ENCODE measurements at regions not wholly inside any gene's neighbourhood (a gene's known extent, or its start where the extent isn't known, plus 50 kb on each side); places are given as distances from the start of the nearest gene placed in this dataset.

DNA sequence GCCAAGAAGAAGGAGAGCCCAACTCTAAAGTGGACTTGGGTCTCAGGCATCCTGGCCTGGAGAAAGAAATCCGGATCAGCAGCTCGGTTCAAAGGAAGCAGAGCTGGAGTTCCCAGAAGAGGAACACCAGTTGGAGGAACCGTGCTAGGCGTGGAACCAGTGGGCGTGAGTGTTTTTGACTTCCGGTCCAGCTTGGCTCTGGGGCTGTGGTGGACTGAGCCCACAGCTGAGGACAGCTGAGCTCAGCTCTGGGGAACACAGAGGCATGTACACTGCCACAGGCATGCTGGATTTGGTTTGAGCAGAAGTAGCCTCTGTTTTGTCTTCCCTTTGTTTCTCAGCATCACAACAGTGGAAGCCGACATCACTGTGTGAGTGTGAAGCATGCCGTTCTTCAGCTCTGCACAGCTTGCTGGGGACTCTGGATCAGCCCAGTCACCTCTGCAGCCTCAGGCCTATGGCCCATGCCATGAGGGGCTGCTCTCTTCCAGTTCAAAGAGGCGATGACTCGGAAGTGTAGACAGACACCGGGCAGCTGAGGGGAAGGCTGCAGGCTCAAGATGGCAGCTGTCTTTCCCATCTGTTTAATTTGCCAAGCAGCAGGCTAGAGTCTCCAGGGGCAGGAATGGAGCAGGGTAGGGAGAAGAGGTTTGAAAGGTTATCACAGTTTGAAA is 185.8 kb upstream of the UBE3A start:
- H4K5ac ChIP-seq (ENCODE audit: insufficient read length, low read depth, low read length) = no peak overlapping the region
- no peak overlapping the region for H2BK20ac ChIP-seq (ENCODE audit: low read length)
- no peaks in the 10 kb centered on the region for H3K79me1 ChIP-seq (ENCODE audit: low read depth, low read length)
- H3K18ac ChIP-seq (ENCODE audit: extremely low read depth, low read length) = no peak overlapping the region
- DNase-seq (ENCODE audit: low read depth in 1 of 2, low spot score in 2 of 2) (no peak), FAIRE-seq (no peak)
- H2BK5ac ChIP-seq (ENCODE audit: low read depth, low read length) = no peak overlapping the region
- H3K79me2 ChIP-seq (ENCODE audit: control insufficient read depth in 1 of 2, insufficient read depth in 2 of 2, low read length in 2 of 2) = no peaks in the 10 kb centered on the region
- 82% methylated on average over 11 of the region's 11 CpGs; no CpG with 5 or more reads in 1 of the 2 experiments for WGBS, 2 experiments (ENCODE audit: extremely low coverage in 1 of 2, insufficient coverage in 1 of 2, insufficient read length in 1 of 2, insufficient replicate concordance in 2 of 2, low coverage in 1 of 2, low lambda C conversion rate in 2 of 2, missing lambda C conversion rate in 1 of 2)
- H2AK5ac ChIP-seq (ENCODE audit: low read depth, low read length) = no peak overlapping the region
- no peak overlapping the region for H4K91ac ChIP-seq (replicated peaks; ENCODE audit: insufficient read length, low read length)
- no peak overlapping the region for H3K27ac ChIP-seq (ENCODE audit: low read depth, low read length)
- ChIA-PET CTCF (ENCODE audit: partially characterized antibody) (interaction anchor here (1.2 kb wide), 1 partner anchor 65 kb away, joined by 3 read pairs; no protein-coding TSS in a partner anchor), POLR2A (ENCODE audit: partially characterized antibody) (no interaction called here)
- H2BK15ac ChIP-seq (ENCODE audit: low read length) = no peak overlapping the region
- H3K4ac ChIP-seq (replicated peaks; ENCODE audit: insufficient read length, low read depth, low read length) = no peak overlapping the region
- H3K14ac ChIP-seq (ENCODE audit: insufficient read length) = peak overlapping the region; percentile 92
- no peak overlapping the region for H3K4me3 ChIP-seq (ENCODE audit: extremely low read depth in 1 of 4, insufficient read depth in 2 of 4, low read depth in 3 of 4, low read length in 4 of 4)
- no peak overlapping the region for H3K4me2 ChIP-seq (ENCODE audit: insufficient read depth in 1 of 2, low read depth in 2 of 2, low read length in 2 of 2)
- H3K4me1 ChIP-seq (replicated peaks in 1 of 4; ENCODE audit: control insufficient read depth in 3 of 4, insufficient read depth in 4 of 4, low read length in 3 of 4) = no peaks in the 10 kb centered on the region
- no peak overlapping the region for H2BK12ac ChIP-seq (ENCODE audit: low read depth, low read length)
- no peak overlapping the region for H3K9ac ChIP-seq (replicated peaks in 1 of 4; ENCODE audit: extremely low read depth in 1 of 4, low read depth in 3 of 4, low read length in 3 of 4)
- TF ChIP-seq HDAC2 (IDR thresholded peaks at IDR 0.05; ENCODE audit: borderline replicate concordance in 1 of 2, low read depth in 2 of 2, low read length in 2 of 2) = no peak
- TF ChIP-seq CEBPB (IDR thresholded peaks at IDR 0.05; ENCODE audit: low read depth, low read length) = no peak
- no peak for TF ChIP-seq CBX5 (IDR thresholded peaks at IDR 0.05; ENCODE audit: low read depth, low read length)
- no peak for TF ChIP-seq SRF (IDR thresholded peaks at IDR 0.05; ENCODE audit: low read depth, low read length)
- TF ChIP-seq MAX (IDR thresholded peaks at IDR 0.05) = no peak
- TF ChIP-seq SP1 (IDR thresholded peaks at IDR 0.05; ENCODE audit: low read depth, low read length) = no peak
- no peak for TF ChIP-seq CREB1 (IDR thresholded peaks at IDR 0.05)
- H3K56ac ChIP-seq (replicated peaks; ENCODE audit: insufficient read length, low read depth, low read length) = no peak overlapping the region
- H2AFZ ChIP-seq (ENCODE audit: low read length) = no peak overlapping the region
- H3K9me3 ChIP-seq (ENCODE audit: insufficient read depth in 2 of 2, low read depth in 1 of 2, low read length in 1 of 2) = no peaks in the 10 kb centered on the region
- H3K23ac ChIP-seq (ENCODE audit: insufficient read length) = no peak overlapping the region
- H2BK120ac ChIP-seq (replicated peaks; ENCODE audit: low read depth, low read length) = no peak overlapping the region
- H4K20me1 ChIP-seq (replicated peaks in 1 of 2; ENCODE audit: control insufficient read depth in 1 of 2, insufficient read depth in 2 of 2, low read length in 2 of 2) = no peaks in the 10 kb centered on the region
- H3K36me3 ChIP-seq (ENCODE audit: control insufficient read depth in 2 of 4, insufficient read depth in 4 of 4, low read length in 3 of 4) = no peaks in the 10 kb centered on the region
- H3K23me2 ChIP-seq (ENCODE audit: low read depth, low read length) = no peaks in the 10 kb centered on the region
- no peak overlapping the region for H4K8ac ChIP-seq (ENCODE audit: extremely low read depth, insufficient read depth, low read length)
- no peaks in the 10 kb centered on the region for H3K27me3 ChIP-seq (replicated peaks in 1 of 4; ENCODE audit: control insufficient read depth in 3 of 4, extremely low read depth in 1 of 4, insufficient read depth in 3 of 4, low read length in 3 of 4)
